Liver (tissue), 3 donors: ENCODE measurements at regions not wholly inside any gene's neighbourhood (a gene's known extent, or its start where the extent isn't known, plus 50 kb on each side); places are given as distances from the start of the nearest gene placed in this dataset.

Source experiments
- EGR1 ChIP-seq, 2 donors: IDR thresholded peaks; 2 replicates each; pipeline ENCODE4 v1.6.1; 2016 to 2018; ENCODE audit warnings: antibody characterized with exemption in 2 of 2, low read depth in 2 of 2
- FOXA1 ChIP-seq: IDR thresholded peaks from 2 replicates; pipeline ENCODE4 v1.6.1; 2016; ENCODE audit warnings: antibody characterized with exemption
- FOXA2 ChIP-seq: IDR thresholded peaks from 2 replicates; pipeline ENCODE4 v1.6.1; 2016; ENCODE audit warnings: antibody characterized with exemption
- GABPA ChIP-seq, 2 donors: IDR thresholded peaks in 1 of 2; conservative IDR thresholded peaks in 1 of 2; 2 replicates each; pipeline ENCODE4 v1.6.1; 2016; ENCODE audit warnings: antibody characterized with exemption in 2 of 2, mild to moderate bottlenecking in 1 of 2, moderate library complexity in 1 of 2
- NR2F2 ChIP-seq: IDR thresholded peaks from 2 replicates; pipeline ENCODE4 v1.6.1; 2016; ENCODE audit warnings: antibody characterized with exemption
- RAD21 ChIP-seq, 2 donors: IDR thresholded peaks; 2 replicates each; pipeline ENCODE4 v1.6.1; 2016; ENCODE audit warnings: antibody characterized with exemption in 2 of 2, mild to moderate bottlenecking in 2 of 2
- RXRA ChIP-seq, 2 donors: IDR thresholded peaks; 2 replicates each; pipeline ENCODE4 v1.6.1; 2017 to 2018; ENCODE audit warnings: antibody characterized with exemption in 2 of 2, mild to moderate bottlenecking in 1 of 2
- SP1 ChIP-seq: IDR thresholded peaks from 2 replicates; pipeline ENCODE4 v1.6.1; 2018; ENCODE audit warnings: antibody characterized with exemption, mild to moderate bottlenecking
- TAF1 ChIP-seq: conservative IDR thresholded peaks from 2 replicates; pipeline ENCODE4 v1.6.1; 2016; ENCODE audit warnings: antibody characterized with exemption, mild to moderate bottlenecking
- YY1 ChIP-seq: IDR thresholded peaks from 2 replicates; pipeline ENCODE4 v1.6.1; 2016; ENCODE audit warnings: antibody characterized with exemption, mild to moderate bottlenecking
- TF ChIP-seq, protein P1 (sequence below): IDR thresholded peaks from 2 replicates; pipeline ENCODE4 v1.6.1; 2016; ENCODE audit warnings: antibody characterized with exemption
- TF ChIP-seq, protein P2 (sequence below): fragments of 150-350 bp; IDR thresholded peaks from 2 replicates; pipeline ENCODE4 v1.5.1; 2017; ENCODE audit warnings: improper control_type of control experiment, low read depth, low read length; ENCODE audit not compliant: missing input control
- TF ChIP-seq, protein P3 (sequence below): IDR thresholded peaks from 2 replicates; pipeline ENCODE4 v1.6.1; 2016; ENCODE audit warnings: antibody characterized with exemption
- TF ChIP-seq, protein P4 (sequence below): IDR thresholded peaks from 2 replicates; pipeline ENCODE4 v1.6.1; 2016; ENCODE audit warnings: antibody characterized with exemption, mild to moderate bottlenecking
- donor health status: healthy.
- donor health status: healthy.

DNA sequence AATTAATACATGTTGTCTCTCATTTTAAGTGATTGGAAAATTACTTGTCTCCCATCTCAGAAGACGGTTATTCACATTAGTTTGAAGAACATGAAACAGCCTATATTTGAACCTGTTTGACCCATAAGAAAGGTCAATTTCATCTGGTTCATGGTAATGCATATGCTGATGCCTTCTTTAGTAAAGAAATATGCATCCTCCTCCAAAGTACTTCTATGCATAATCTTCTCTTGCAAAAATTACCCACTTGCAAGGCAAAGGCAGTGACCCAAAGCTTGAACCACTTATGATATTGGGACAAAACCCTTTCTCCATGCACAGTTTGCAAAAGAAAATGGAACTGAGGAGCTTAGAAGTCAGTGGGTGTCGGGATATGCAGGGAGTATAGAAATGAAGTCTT is 65.4 kb upstream of the IRX1 start:
- TF ChIP-seq, protein P1, sequence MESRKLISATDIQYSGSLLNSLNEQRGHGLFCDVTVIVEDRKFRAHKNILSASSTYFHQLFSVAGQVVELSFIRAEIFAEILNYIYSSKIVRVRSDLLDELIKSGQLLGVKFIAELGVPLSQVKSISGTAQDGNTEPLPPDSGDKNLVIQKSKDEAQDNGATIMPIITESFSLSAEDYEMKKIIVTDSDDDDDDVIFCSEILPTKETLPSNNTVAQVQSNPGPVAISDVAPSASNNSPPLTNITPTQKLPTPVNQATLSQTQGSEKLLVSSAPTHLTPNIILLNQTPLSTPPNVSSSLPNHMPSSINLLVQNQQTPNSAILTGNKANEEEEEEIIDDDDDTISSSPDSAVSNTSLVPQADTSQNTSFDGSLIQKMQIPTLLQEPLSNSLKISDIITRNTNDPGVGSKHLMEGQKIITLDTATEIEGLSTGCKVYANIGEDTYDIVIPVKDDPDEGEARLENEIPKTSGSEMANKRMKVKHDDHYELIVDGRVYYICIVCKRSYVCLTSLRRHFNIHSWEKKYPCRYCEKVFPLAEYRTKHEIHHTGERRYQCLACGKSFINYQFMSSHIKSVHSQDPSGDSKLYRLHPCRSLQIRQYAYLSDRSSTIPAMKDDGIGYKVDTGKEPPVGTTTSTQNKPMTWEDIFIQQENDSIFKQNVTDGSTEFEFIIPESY = no peak
- TF ChIP-seq, protein P2, sequence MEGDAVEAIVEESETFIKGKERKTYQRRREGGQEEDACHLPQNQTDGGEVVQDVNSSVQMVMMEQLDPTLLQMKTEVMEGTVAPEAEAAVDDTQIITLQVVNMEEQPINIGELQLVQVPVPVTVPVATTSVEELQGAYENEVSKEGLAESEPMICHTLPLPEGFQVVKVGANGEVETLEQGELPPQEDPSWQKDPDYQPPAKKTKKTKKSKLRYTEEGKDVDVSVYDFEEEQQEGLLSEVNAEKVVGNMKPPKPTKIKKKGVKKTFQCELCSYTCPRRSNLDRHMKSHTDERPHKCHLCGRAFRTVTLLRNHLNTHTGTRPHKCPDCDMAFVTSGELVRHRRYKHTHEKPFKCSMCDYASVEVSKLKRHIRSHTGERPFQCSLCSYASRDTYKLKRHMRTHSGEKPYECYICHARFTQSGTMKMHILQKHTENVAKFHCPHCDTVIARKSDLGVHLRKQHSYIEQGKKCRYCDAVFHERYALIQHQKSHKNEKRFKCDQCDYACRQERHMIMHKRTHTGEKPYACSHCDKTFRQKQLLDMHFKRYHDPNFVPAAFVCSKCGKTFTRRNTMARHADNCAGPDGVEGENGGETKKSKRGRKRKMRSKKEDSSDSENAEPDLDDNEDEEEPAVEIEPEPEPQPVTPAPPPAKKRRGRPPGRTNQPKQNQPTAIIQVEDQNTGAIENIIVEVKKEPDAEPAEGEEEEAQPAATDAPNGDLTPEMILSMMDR = no peak
- no peak for TF ChIP-seq SP1
- TF ChIP-seq RAD21 (IDR thresholded peaks at IDR 0.05) = no peak
- TF ChIP-seq YY1 = no peak
- no peak for TF ChIP-seq NR2F2
- TF ChIP-seq TAF1 = no peak
- TF ChIP-seq GABPA (IDR thresholded peaks at IDR 0.05 in 1 of 2, conservative IDR thresholded peaks at IDR 0.05 in 1 of 2) = no peak
- no peak for TF ChIP-seq RXRA (IDR thresholded peaks at IDR 0.05)
- no peak for TF ChIP-seq FOXA1
- TF ChIP-seq, protein P3, sequence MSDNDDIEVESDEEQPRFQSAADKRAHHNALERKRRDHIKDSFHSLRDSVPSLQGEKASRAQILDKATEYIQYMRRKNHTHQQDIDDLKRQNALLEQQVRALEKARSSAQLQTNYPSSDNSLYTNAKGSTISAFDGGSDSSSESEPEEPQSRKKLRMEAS = no peak
- TF ChIP-seq, protein P4, sequence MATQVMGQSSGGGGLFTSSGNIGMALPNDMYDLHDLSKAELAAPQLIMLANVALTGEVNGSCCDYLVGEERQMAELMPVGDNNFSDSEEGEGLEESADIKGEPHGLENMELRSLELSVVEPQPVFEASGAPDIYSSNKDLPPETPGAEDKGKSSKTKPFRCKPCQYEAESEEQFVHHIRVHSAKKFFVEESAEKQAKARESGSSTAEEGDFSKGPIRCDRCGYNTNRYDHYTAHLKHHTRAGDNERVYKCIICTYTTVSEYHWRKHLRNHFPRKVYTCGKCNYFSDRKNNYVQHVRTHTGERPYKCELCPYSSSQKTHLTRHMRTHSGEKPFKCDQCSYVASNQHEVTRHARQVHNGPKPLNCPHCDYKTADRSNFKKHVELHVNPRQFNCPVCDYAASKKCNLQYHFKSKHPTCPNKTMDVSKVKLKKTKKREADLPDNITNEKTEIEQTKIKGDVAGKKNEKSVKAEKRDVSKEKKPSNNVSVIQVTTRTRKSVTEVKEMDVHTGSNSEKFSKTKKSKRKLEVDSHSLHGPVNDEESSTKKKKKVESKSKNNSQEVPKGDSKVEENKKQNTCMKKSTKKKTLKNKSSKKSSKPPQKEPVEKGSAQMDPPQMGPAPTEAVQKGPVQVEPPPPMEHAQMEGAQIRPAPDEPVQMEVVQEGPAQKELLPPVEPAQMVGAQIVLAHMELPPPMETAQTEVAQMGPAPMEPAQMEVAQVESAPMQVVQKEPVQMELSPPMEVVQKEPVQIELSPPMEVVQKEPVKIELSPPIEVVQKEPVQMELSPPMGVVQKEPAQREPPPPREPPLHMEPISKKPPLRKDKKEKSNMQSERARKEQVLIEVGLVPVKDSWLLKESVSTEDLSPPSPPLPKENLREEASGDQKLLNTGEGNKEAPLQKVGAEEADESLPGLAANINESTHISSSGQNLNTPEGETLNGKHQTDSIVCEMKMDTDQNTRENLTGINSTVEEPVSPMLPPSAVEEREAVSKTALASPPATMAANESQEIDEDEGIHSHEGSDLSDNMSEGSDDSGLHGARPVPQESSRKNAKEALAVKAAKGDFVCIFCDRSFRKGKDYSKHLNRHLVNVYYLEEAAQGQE = no peak
- no peak for TF ChIP-seq FOXA2
- TF ChIP-seq EGR1 (IDR thresholded peaks at IDR 0.05; ENCODE audit: low read depth in 2 of 2) = no peak
